ENCODE measurements at regions not wholly inside any gene's neighbourhood (a gene's known extent, or its start where the extent isn't known, plus 50 kb on each side); places are given as distances from the start of the nearest gene placed in this dataset.

- POLR2A ChIA-PET, result no interaction called here
- DNase-seq (ENCODE audit: extremely low spot score), result no peak
- CTCF ChIA-PET, result no interaction called here
- TF ChIP-seq CTCF (IDR thresholded peaks at IDR 0.05; ENCODE audit: control extremely low read depth, extremely low read depth, low read depth, missing control alignments), result no peak
These were observed 111.3 kb upstream of the PRSS16 start for GRCh38 chr6:27136077-27136644.

- TF ChIP-seq CTCF (IDR thresholded peaks at IDR 0.05; ENCODE audit: control extremely low read depth, extremely low read depth, low read depth, missing control alignments), result no peak
- ChIA-PET CTCF (interaction anchor here (1.5 kb wide), 1 partner anchor 10 kb away, joined by 6 read pairs; a partner anchor contains a TSS), POLR2A (no interaction called here)
- DNase-seq (ENCODE audit: extremely low spot score), result no peak
These were observed 110.3 kb upstream of the PRSS16 start for GRCh38 chr6:27136978-27137814.

GRCh38 chr6:27138406-27138805 is 109.1 kb upstream of the PRSS16 start:
- TF ChIP-seq CTCF (IDR thresholded peaks at IDR 0.05; ENCODE audit: control extremely low read depth, extremely low read depth, low read depth, missing control alignments), result no peak
- ChIA-PET CTCF (interaction anchor here (1.5 to 1.9 kb wide), 2 partner anchors 9 to 11 kb away, joined by 6 to 12 read pairs; a partner anchor contains a TSS), POLR2A (interaction anchor here (0.5 to 2.3 kb wide), 5 partner anchors 9 to 981 kb away, joined by 3 to 12 read pairs (median 6); a partner anchor contains a TSS)
- no peak for DNase-seq (ENCODE audit: extremely low spot score)

- peak; percentile 65 for DNase-seq (ENCODE audit: extremely low spot score)
- POLR2A ChIA-PET, result interaction anchor here (0.5 to 2.3 kb wide), 6 partner anchors 8 to 981 kb away, joined by 3 to 12 read pairs (median 4); a partner anchor contains a TSS
- peak; percentile 8 for TF ChIP-seq CTCF (IDR thresholded peaks at IDR 0.05; ENCODE audit: control extremely low read depth, extremely low read depth, low read depth, missing control alignments)
- CTCF ChIA-PET, result interaction anchor here (1.5 to 1.9 kb wide), 2 partner anchors 8 to 11 kb away, joined by 6 to 12 read pairs; a partner anchor contains a TSS
These were observed 108.4 kb upstream of the PRSS16 start for GRCh38 chr6:27138837-27139755.

GRCh38 chr6:27139756-27140579 is 107.5 kb upstream of the PRSS16 start:
- POLR2A ChIA-PET, result interaction anchor here (1.0 to 2.3 kb wide), 4 partner anchors 7 to 923 kb away, joined by 3 to 12 read pairs (median 8); a partner anchor contains a TSS
- no peak for TF ChIP-seq CTCF (IDR thresholded peaks at IDR 0.05; ENCODE audit: control extremely low read depth, extremely low read depth, low read depth, missing control alignments)
- CTCF ChIA-PET, result interaction anchor here (1.9 kb wide), 1 partner anchor 12 kb away, joined by 12 read pairs; no protein-coding TSS in a partner anchor
- no peak for DNase-seq (ENCODE audit: extremely low spot score)
